LNCaP clone FGC (cell line): ENCODE measurements at regions not wholly inside any gene's neighbourhood (a gene's known extent, or its start where the extent isn't known, plus 50 kb on each side); places are given as distances from the start of the nearest gene placed in this dataset.
"Not testable (repeated sequence)": the region's sequence is repeated elsewhere in the genome, so short reads cannot be mapped to it uniquely, and the experiment has no call there.

Source experiments
- DNase-seq: peaks from one replicate; pipeline ENCODE4 v3.0.0-alpha.2; 2011; ENCODE audit warnings: low read depth
- H3K4me3 ChIP-seq: 2 replicates; pipeline ENCODE4 v1.5.1; 2011; ENCODE audit warnings: mild to moderate bottlenecking, low read depth, low read length, control low read depth
- CTCF ChIP-seq: IDR thresholded peaks from 2 replicates; pipeline ENCODE4 v1.5.1; 2012; ENCODE audit warnings: mild to moderate bottlenecking; ENCODE audit not compliant: control insufficient read depth, insufficient read depth; ENCODE audit errors: extremely low read depth

DNA sequence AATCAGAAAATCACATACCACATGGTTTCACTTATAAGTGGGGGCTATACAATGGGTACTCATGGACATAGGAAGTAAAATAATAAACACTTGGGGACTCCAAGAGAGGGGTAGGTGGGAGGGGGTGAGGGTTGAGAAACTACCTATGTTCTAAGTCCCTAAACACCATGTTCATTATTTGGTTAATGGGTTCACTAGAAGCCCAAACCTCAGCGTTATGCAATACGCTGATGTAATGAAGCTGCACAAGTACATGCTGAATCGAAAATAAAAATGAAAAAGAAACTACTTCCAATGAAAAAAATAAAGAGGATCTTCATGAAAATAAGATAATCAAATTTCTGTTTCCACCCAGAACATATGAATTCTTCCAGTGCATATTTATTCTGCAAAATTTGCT lies 208.5 kb downstream of the TMEM161B start:
- no peak for DNase-seq
- no peak for TF ChIP-seq CTCF
- H3K4me3 ChIP-seq: no peak overlapping the region

GRCh38 chr5:88058625-88059024 lies 210.0 kb downstream of the TMEM161B start:
- H3K4me3 ChIP-seq: no peak overlapping the region
- DNase-seq: no peak
- TF ChIP-seq CTCF: no peak

DNA sequence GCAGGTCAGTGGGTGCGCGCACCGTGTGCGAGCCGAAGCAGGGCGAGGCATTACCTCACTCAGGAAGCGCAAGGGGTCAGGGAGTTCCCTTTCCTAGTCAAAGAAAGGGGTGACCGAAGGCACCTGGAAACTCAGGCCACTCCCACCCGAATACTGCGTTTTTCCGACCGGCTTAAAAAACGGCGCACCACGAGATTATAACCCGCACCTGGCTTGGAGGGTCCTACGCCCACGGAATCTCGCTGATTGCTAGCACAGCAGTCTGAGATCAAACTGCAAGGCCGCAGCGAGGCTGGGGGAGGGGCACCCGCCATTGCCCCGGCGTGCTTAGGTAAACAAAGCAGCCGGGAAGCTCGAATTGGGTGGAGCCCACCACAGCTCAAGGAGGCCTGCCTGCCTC lies 216.2 kb downstream of the TMEM161B start:
- not testable (repeated sequence) for H3K4me3 ChIP-seq, DNase-seq

- H3K4me3 ChIP-seq: no peak overlapping the region
- DNase-seq: no peak
- TF ChIP-seq CTCF: no peak
Measured at GRCh38 chr5:88051148-88051547, 217.5 kb downstream of the TMEM161B start.

- H3K4me3 ChIP-seq: no peak overlapping the region
- TF ChIP-seq CTCF: no peak
- no peak for DNase-seq
Measured at GRCh38 chr5:88049737-88050136, 218.9 kb downstream of the TMEM161B start.

- H3K4me3 ChIP-seq: no peak overlapping the region
- TF ChIP-seq CTCF: no peak
- DNase-seq: no peak
Measured at GRCh38 chr5:88049156-88049555, 219.5 kb downstream of the TMEM161B start.

- no peak for TF ChIP-seq CTCF
- no peak overlapping the region for H3K4me3 ChIP-seq
Measured at GRCh38 chr5:88045931-88046461, 222.6 kb downstream of the TMEM161B start.

More at GRCh38 chr5:88045931-88046461, 222.6 kb downstream of the TMEM161B start:
- no peak for DNase-seq
